Astrocyte (in vitro differentiated cells and primary cell): ENCODE measurements at regions not wholly inside any gene's neighbourhood (a gene's known extent, or its start where the extent isn't known, plus 50 kb on each side); places are given as distances from the start of the nearest gene placed in this dataset.

Experiments used
- DNase-seq: peaks from one replicate; pipeline ENCODE4 v3.0.0-alpha.2; 2010; ENCODE audit warnings: low read depth
- FAIRE-seq: peaks from 2 replicates; lab custom pipeline; 2011; peaks lifted over from hg19 to GRCh38; lab: Jason Lieb, UNC
- H2AFZ ChIP-seq: 2 replicates; pipeline ENCODE4 v1.6.0; 2012; ENCODE audit warnings: low read depth, low read length, inconsistent platforms
- H3K27ac ChIP-seq: 2 replicates; pipeline ENCODE4 v1.5.1; 2011; ENCODE audit warnings: low read depth, low read length, inconsistent platforms
- H3K27me3 ChIP-seq: 2 replicates; pipeline ENCODE4 v1.6.0; 2011; ENCODE audit warnings: low read length, inconsistent platforms; ENCODE audit not compliant: insufficient read depth
- H3K36me3 ChIP-seq: 2 replicates; pipeline ENCODE4 v1.5.1; 2011; ENCODE audit warnings: low read length, inconsistent platforms; ENCODE audit not compliant: insufficient read depth
- H3K4me1 ChIP-seq: 2 replicates; pipeline ENCODE4 v1.5.1; 2011; ENCODE audit warnings: low read length, inconsistent platforms; ENCODE audit not compliant: insufficient read depth
- H3K4me2 ChIP-seq: 2 replicates; pipeline ENCODE4 v1.6.0; 2012; ENCODE audit warnings: low read length, inconsistent platforms
- H3K4me3 ChIP-seq: 2 replicates; pipeline ENCODE4 v1.5.1; 2011; ENCODE audit warnings: low read depth, mild to moderate bottlenecking, low read length, inconsistent platforms; ENCODE audit not compliant: insufficient read depth
- H3K79me2 ChIP-seq: 2 replicates; pipeline ENCODE4 v1.6.0; 2012; ENCODE audit warnings: mild to moderate bottlenecking, low read length, inconsistent platforms; ENCODE audit not compliant: insufficient read depth
- H3K9ac ChIP-seq: 2 replicates; pipeline ENCODE4 v1.6.0; 2012; ENCODE audit warnings: mild to moderate bottlenecking, low read length, inconsistent platforms
- H3K9me3 ChIP-seq: 2 replicates; pipeline ENCODE4 v1.5.1; 2012; ENCODE audit warnings: low read depth, mild to moderate bottlenecking, low read length, inconsistent platforms; ENCODE audit not compliant: insufficient read depth
- H4K20me1 ChIP-seq: 2 replicates; pipeline ENCODE4 v1.6.0; 2012; ENCODE audit warnings: low read length, inconsistent platforms; ENCODE audit not compliant: insufficient read depth
- H3K27ac Mint-ChIP-seq: one replicate; pipeline ENCODE4 v1.8.0; 2021; ENCODE audit warnings: mild to moderate bottlenecking, mixed read lengths; ENCODE audit not compliant: unreplicated experiment
- H3K27me3 Mint-ChIP-seq: one replicate; pipeline ENCODE4 v1.8.0; 2021; ENCODE audit warnings: low read depth, mixed read lengths; ENCODE audit not compliant: unreplicated experiment
- H3K36me3 Mint-ChIP-seq: one replicate; pipeline ENCODE4 v1.8.0; 2021; ENCODE audit warnings: low read depth, mixed read lengths; ENCODE audit not compliant: unreplicated experiment
- H3K4me1 Mint-ChIP-seq: one replicate; pipeline ENCODE4 v1.8.0; 2021; ENCODE audit warnings: low read depth, mixed read lengths; ENCODE audit not compliant: unreplicated experiment
- H3K4me3 Mint-ChIP-seq: one replicate; pipeline ENCODE4 v1.8.0; 2021; ENCODE audit warnings: mild to moderate bottlenecking, moderate library complexity, mixed read lengths; ENCODE audit not compliant: unreplicated experiment
- H3K9me3 Mint-ChIP-seq: one replicate; pipeline ENCODE4 v1.8.0; 2021; ENCODE audit warnings: mild to moderate bottlenecking, mixed read lengths; ENCODE audit not compliant: unreplicated experiment
- CTCF ChIP-seq: IDR thresholded peaks from 2 replicates; pipeline ENCODE4 v1.5.1; 2011; ENCODE audit warnings: low read depth, mild to moderate bottlenecking, inconsistent platforms, low read length, moderate library complexity; ENCODE audit not compliant: insufficient read depth
- EZH2 ChIP-seq: IDR thresholded peaks from 2 replicates; pipeline ENCODE4 v1.6.1; 2012; ENCODE audit warnings: mild to moderate bottlenecking, low read length, inconsistent platforms; ENCODE audit not compliant: insufficient read depth

- no peaks in the 10 kb centered on the region for H3K79me2 ChIP-seq
- H3K9ac ChIP-seq, result no peak overlapping the region
- H3K36me3 Mint-ChIP-seq, result no peaks in the 10 kb centered on the region
- peaks cover 11% of the 10 kb centered on the region for H3K4me1 Mint-ChIP-seq
- H3K27ac ChIP-seq, result no peak overlapping the region
- H2AFZ ChIP-seq, result no peak overlapping the region
- H3K27me3 ChIP-seq, result no peaks in the 10 kb centered on the region
- peaks cover 4% of the 10 kb centered on the region for H3K9me3 Mint-ChIP-seq
- no peak for TF ChIP-seq CTCF
- no peak for TF ChIP-seq EZH2
- no peaks in the 10 kb centered on the region for H3K27me3 Mint-ChIP-seq
- H3K36me3 ChIP-seq, result no peaks in the 10 kb centered on the region
- no peaks in the 10 kb centered on the region for H4K20me1 ChIP-seq
- DNase-seq (no peak), FAIRE-seq (no peak)
- no peak overlapping the region for H3K4me3 Mint-ChIP-seq
- no peak overlapping the region for H3K4me3 ChIP-seq
- H3K9me3 ChIP-seq, result no peaks in the 10 kb centered on the region
- H3K27ac Mint-ChIP-seq, result no peak overlapping the region
- H3K4me1 ChIP-seq, result peaks cover 4% of the 10 kb centered on the region
- no peak overlapping the region for H3K4me2 ChIP-seq
Measured at GRCh38 chr10:53700278-53700677, 927.7 kb upstream of the MBL2 start.

- no peak overlapping the region for H3K9ac ChIP-seq
- no peak for FAIRE-seq
- no peak overlapping the region for H3K4me3 Mint-ChIP-seq
- H3K9me3 ChIP-seq, result no peaks in the 10 kb centered on the region
- H3K9me3 Mint-ChIP-seq, result no peaks in the 10 kb centered on the region
- no peak for DNase-seq
- no peak overlapping the region for H3K27ac ChIP-seq
- no peaks in the 10 kb centered on the region for H4K20me1 ChIP-seq
- H3K4me1 Mint-ChIP-seq, result peaks cover 11% of the 10 kb centered on the region
- peaks cover 4% of the 10 kb centered on the region for H3K4me1 ChIP-seq
- H3K36me3 Mint-ChIP-seq, result no peaks in the 10 kb centered on the region
- no peaks in the 10 kb centered on the region for H3K36me3 ChIP-seq
- no peaks in the 10 kb centered on the region for H3K79me2 ChIP-seq
- H2AFZ ChIP-seq, result no peak overlapping the region
- no peaks in the 10 kb centered on the region for H3K27me3 ChIP-seq
- no peak for TF ChIP-seq EZH2
- no peak overlapping the region for H3K27ac Mint-ChIP-seq
- H3K4me2 ChIP-seq, result no peak overlapping the region
- H3K4me3 ChIP-seq, result no peak overlapping the region
- H3K27me3 Mint-ChIP-seq, result no peaks in the 10 kb centered on the region
Measured at GRCh38 chr10:53699684-53700083, 927.1 kb upstream of the MBL2 start.

- Histone ChIP-seq H4K20me1 (no peaks in the 10 kb centered on the region), H3K79me2 (no peaks in the 10 kb centered on the region), H3K27ac (no peak overlapping the region), H3K9me3 (no peaks in the 10 kb centered on the region), H3K4me3 (no peak overlapping the region), H3K9ac (no peak overlapping the region), H3K27me3 (no peaks in the 10 kb centered on the region), H3K36me3 (no peaks in the 10 kb centered on the region), H2AFZ (no peak overlapping the region), H3K4me2 (no peak overlapping the region), H3K4me1 (peaks cover 4% of the 10 kb centered on the region)
- H3K27me3 Mint-ChIP-seq, result no peaks in the 10 kb centered on the region
- no peak for TF ChIP-seq CTCF
- TF ChIP-seq EZH2, result no peak
- no peak overlapping the region for H3K27ac Mint-ChIP-seq
- no peaks in the 10 kb centered on the region for H3K9me3 Mint-ChIP-seq
- no peak for DNase-seq
- H3K36me3 Mint-ChIP-seq, result no peaks in the 10 kb centered on the region
- H3K4me3 Mint-ChIP-seq, result no peak overlapping the region
- FAIRE-seq, result no peak
- H3K4me1 Mint-ChIP-seq, result peaks cover 11% of the 10 kb centered on the region
Measured at GRCh38 chr10:53699231-53699630, 926.6 kb upstream of the MBL2 start.
